T-helper 1 cell treated with Interleukin-12 subunit alpha and Interleukin-12 subunit beta and Interleukin-4 antibody, amounts not matched to agents 30 μg/mL and 1 μg/mL, for 36 hours (primary cell): ENCODE measurements at regions not wholly inside any gene's neighbourhood (a gene's known extent, or its start where the extent isn't known, plus 50 kb on each side); places are given as distances from the start of the nearest gene placed in this dataset.

Experiments used
- H3K27ac Mint-ChIP-seq: one replicate; pipeline ENCODE4 v1.8.0; 2021; ENCODE audit warnings: mild to moderate bottlenecking, mixed read lengths
- H3K27me3 Mint-ChIP-seq: one replicate; pipeline ENCODE4 v1.8.0; 2021; ENCODE audit warnings: low read depth, mixed read lengths
- H3K36me3 Mint-ChIP-seq: one replicate; pipeline ENCODE4 v1.8.0; 2021; ENCODE audit warnings: low read depth, mixed read lengths
- H3K4me1 Mint-ChIP-seq: one replicate; pipeline ENCODE4 v1.8.0; 2021; ENCODE audit warnings: low read depth, mixed read lengths
- H3K4me3 Mint-ChIP-seq: one replicate; pipeline ENCODE4 v1.8.0; 2021; ENCODE audit warnings: mild to moderate bottlenecking, moderate library complexity, mixed read lengths
- H3K9me3 Mint-ChIP-seq: one replicate; pipeline ENCODE4 v1.8.0; 2021; ENCODE audit warnings: mixed read lengths

DNA sequence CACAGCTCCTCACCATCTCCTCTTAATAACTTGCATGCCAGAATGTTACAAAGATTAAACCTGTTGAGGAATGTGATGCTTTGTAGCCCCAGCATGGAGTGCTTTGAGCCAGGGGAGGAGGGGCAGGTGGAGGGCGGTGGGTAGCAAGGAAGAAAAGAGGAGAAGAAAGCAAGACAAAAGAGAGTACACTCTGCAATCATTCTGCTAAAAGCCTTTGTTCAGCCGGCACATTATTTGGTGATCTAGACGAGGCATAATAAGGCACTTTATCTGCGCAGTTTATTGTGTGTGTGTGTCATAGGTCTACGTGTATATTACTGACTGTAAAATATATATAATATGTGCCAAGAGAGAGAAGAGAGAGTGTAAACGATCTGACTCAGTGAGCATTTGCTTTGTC, 139.1 kb downstream of the SOX9 start:
- no peaks in the 10 kb centered on the region for H3K27me3 Mint-ChIP-seq
- no peak overlapping the region for H3K4me3 Mint-ChIP-seq
- no peak overlapping the region for H3K27ac Mint-ChIP-seq
- no peaks in the 10 kb centered on the region for H3K36me3 Mint-ChIP-seq
- no peaks in the 10 kb centered on the region for H3K4me1 Mint-ChIP-seq
- no peaks in the 10 kb centered on the region for H3K9me3 Mint-ChIP-seq

DNA sequence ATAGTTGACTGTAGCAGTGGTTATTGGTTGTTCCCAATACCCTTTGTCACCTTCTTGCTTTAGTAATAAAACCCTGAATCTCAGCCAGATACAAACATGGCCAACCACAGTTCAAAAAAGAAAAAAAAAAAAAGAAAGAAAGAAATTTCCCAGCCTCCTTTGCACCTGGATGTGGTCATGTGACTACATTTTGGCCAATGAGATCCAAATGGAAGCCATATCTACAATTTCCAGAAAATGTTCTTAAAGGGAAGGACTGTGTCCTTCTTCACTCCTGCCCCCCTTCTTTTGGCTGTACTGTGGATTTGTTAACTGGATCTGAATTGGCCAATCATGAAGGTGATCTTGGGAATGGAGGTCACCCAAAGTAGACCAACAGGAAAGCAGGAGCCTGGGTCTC, 141.9 kb downstream of the SOX9 start:
- Mint-ChIP-seq H3K36me3 (no peaks in the 10 kb centered on the region), H3K27ac (no peak overlapping the region), H3K9me3 (peaks cover 5% of the 10 kb centered on the region), H3K4me1 (no peaks in the 10 kb centered on the region), H3K27me3 (no peaks in the 10 kb centered on the region), H3K4me3 (no peak overlapping the region)

DNA sequence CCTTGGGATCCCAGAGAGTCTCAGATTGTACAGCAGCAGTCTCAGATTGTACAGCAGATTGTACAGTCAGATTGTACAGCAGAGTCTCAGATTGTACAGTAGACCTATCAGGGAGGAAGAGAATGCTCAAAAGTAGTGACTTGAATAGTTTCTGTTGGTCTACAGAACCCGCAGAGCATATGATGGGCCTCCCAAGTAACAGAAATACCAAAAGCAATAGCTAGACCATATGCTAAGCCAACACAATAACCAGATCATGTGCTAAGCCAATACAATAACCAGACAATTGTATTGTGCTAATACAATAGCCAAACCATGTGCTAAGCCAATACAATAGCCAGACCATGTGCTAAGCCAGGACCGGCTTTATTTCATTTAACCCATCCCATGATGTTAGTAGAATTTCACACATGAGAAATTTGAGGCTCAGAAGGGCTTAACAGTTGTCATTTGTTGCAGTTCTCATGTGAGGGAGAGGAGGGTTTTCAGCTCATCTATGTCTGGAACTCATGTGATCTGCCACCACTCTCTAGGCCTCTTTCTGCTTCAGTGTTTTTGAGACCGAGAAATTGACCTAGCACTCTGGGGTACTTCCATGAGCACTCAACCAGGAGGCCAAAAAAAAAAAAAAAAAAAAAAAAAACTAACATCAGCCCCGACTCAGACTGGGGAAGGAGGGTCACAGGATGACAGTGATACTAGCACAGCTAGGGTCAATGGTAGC, 144.0 kb downstream of the SOX9 start:
- Mint-ChIP-seq H3K9me3 (peaks cover 5% of the 10 kb centered on the region), H3K4me3 (no peak overlapping the region), H3K4me1 (no peaks in the 10 kb centered on the region), H3K27ac (no peak overlapping the region), H3K27me3 (no peaks in the 10 kb centered on the region), H3K36me3 (no peaks in the 10 kb centered on the region)

DNA sequence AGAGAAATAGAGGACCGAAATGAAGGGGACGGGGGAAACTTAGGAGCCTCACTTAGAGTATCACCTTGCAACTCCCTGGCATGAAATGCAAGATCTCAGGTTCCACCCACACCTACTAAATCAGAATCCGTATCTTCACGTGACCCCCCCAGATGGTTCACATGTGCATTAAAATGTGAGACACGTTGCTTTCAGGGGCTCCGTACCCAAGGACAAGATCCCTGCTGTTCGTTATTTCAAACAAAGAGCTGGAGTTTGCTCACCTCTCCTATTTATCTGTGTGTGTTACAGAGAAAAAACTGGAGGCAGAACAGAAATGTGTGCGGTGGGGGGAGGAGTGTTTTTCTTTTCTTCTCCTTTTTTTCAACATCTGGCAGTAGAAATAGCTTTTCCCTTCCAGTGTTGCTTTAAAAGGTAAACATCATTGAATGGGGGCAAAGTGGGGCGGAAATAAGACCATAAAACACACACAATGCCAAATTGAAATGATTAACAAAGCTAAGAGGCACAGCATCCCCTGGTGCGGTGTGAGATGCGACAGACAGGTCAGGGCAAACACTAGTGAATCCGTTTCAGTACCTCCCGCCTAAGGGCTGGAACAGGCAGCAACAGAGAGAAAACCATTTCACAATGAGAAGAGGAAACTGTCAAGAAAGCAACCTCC, 145.4 kb downstream of the SOX9 start:
- Mint-ChIP-seq H3K27me3 (no peaks in the 10 kb centered on the region), H3K36me3 (no peaks in the 10 kb centered on the region), H3K9me3 (peaks cover 5% of the 10 kb centered on the region), H3K4me1 (no peaks in the 10 kb centered on the region), H3K27ac (no peak overlapping the region), H3K4me3 (no peak overlapping the region)

DNA sequence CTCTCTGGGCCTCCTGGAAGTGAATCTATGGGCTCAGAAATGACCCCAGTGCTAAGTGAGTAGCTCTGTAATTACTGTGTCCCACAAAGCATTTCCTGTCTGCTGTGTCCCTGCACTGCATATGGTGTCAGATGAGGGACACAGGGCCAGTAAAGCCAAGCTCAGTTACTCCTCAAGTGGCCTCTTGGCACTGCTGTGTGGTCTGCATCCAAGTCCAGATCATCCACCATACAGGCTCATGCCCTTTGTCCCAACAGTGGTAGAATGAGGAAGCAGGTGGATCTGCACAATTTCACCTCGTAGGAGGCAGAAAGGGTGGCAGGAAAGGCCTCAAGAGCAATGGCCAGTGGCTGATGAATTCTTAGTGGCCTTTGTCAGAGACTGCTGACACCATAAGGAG, 146.8 kb downstream of the SOX9 start:
- Mint-ChIP-seq H3K4me3 (no peak overlapping the region), H3K9me3 (peaks cover 5% of the 10 kb centered on the region), H3K4me1 (no peaks in the 10 kb centered on the region), H3K36me3 (no peaks in the 10 kb centered on the region), H3K27me3 (no peaks in the 10 kb centered on the region), H3K27ac (no peak overlapping the region)

DNA sequence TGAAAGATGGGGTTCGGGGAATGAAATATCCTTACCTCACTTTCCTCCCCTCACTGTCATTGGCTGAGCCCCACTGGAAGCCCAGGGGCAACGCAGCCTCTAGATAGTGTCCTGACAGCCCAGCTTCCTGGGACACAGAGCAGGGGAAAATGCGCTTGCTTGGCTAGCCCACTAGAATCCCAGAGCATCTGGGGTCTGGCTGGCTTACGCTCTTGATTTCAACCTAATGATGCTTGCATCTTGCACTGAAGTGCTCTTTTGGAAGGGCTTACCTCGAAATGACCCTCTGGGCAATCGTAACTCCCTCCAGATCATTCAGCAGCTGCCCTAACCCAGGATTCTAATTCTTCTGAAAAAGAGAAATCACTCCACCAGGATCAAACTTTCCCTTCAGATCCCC, 147.6 kb downstream of the SOX9 start:
- Mint-ChIP-seq H3K27ac (no peak overlapping the region), H3K4me3 (no peak overlapping the region), H3K36me3 (no peaks in the 10 kb centered on the region), H3K4me1 (no peaks in the 10 kb centered on the region), H3K9me3 (peaks cover 5% of the 10 kb centered on the region), H3K27me3 (no peaks in the 10 kb centered on the region)

DNA sequence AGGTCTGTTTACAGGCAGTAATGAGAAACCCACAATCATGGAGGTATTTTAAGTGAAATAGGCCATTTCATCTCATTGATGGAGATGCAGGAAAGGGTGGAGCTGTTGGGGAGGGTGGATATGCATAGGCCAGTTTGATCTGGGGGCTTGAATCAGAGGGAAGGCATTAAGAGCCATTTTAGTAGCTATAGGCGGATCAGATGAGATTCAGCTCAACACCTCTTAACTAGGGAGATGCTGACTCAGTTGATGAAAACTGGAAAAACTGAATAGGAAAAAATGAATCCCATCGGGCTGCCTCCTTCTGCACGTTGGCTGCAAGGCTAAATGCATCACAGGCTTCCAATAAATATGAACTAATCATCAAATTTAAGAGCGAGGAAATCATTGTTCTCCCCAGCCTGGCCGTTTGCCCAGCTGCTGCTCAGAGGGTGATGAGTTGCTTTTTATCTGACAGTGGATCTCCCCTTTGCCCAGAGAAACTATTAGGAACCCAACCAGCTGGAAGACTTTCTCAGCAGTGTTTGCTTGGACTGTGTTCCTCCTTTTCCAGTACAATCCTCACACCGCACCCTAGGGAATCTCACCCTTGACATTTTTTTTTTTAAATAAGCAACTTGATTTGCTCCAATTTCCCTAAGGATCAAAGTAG, 149.6 kb downstream of the SOX9 start:
- Mint-ChIP-seq H3K4me1 (no peaks in the 10 kb centered on the region), H3K9me3 (peaks cover 2% of the 10 kb centered on the region), H3K27me3 (no peaks in the 10 kb centered on the region), H3K27ac (no peak overlapping the region), H3K4me3 (no peak overlapping the region), H3K36me3 (no peaks in the 10 kb centered on the region)

DNA sequence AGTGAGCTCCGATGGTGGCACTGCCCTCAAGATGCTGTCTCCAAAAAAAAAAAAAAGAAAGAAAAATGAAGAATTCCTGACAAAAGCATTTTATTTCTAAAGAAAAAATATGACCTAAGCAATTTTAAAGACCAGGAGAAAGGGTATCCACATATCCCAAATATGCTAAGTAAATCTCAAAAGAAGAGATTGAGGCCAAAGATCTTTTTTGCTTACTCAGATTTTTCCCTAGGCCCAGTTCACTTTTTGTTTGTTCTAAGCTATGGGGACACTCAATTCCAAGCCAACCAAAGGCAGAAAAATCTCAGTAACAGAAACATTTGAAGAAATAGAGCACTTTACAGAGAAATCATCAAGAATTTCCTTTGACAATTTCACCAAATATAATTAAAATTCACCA, 150.8 kb downstream of the SOX9 start:
- no peaks in the 10 kb centered on the region for H3K36me3 Mint-ChIP-seq
- H3K27me3 Mint-ChIP-seq = no peaks in the 10 kb centered on the region
- no peak overlapping the region for H3K4me3 Mint-ChIP-seq
- H3K4me1 Mint-ChIP-seq = no peaks in the 10 kb centered on the region
- H3K9me3 Mint-ChIP-seq = peaks cover 4% of the 10 kb centered on the region
- H3K27ac Mint-ChIP-seq = no peak overlapping the region

DNA sequence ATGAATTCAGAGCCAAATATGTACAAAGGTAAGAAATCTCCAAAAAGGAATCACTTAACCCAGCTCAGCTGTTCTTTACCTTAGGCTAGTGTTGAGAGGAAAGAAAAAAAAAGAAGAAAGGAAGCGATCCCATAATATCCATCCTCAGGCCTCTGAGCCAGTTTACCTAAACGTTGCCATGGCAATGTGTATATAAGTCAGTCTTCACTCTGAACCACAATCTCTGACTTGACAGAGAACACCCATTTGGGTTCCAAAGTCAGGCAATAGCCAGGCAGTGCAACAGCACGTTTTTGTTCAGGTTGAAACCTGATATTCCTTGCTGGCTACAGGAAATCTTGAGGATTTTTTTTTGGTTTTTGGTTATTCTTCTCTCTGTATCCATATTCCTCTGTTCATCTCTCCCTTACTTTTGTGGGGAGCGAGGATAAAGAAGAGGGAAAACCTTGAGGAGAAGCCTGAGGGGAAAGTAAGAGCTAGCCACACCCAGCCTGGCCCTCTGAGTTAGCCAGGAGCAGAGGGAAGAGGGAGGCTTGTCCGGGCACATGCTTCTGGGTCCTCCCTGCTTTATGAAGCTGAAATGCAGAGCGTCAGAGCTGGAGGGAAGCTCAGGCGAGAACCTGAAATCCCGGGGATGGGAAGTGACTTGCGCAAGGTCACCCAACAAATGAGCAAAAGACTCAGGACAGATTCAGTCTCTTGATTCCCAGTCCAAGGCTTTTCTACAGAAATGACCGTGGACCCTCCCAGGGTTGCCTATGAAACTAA, 152.7 kb downstream of the SOX9 start:
- H3K9me3 Mint-ChIP-seq = peaks cover 4% of the 10 kb centered on the region
- H3K4me1 Mint-ChIP-seq = no peaks in the 10 kb centered on the region

DNA sequence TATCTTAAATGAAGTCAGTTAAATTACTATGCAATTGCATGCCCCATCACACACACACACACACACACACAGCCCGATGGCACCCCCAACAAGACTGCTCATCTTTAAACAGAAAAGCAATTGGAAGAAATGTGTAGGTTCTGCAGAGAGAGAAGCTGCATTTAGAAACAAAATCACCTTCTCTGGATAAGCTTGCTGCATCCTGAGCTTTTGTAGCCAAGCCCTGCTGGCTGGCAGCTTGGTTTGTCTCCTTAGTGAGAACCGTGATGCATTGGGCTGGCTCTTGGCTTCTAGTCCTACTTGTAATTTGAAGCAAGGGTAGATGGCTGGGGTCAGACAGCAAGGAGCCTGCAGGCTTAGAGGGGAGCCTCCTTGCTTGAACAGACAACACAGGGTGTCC, 153.8 kb downstream of the SOX9 start:
- no peak overlapping the region for H3K4me3 Mint-ChIP-seq
- no peak overlapping the region for H3K27ac Mint-ChIP-seq
- H3K9me3 Mint-ChIP-seq = peaks cover 7% of the 10 kb centered on the region
- no peaks in the 10 kb centered on the region for H3K27me3 Mint-ChIP-seq
- H3K36me3 Mint-ChIP-seq = no peaks in the 10 kb centered on the region
- no peaks in the 10 kb centered on the region for H3K4me1 Mint-ChIP-seq

More for the DNA sequence above, 152.7 kb downstream of the SOX9 start:
- no peaks in the 10 kb centered on the region for H3K27me3 Mint-ChIP-seq
- H3K4me3 Mint-ChIP-seq = no peak overlapping the region
- H3K36me3 Mint-ChIP-seq = no peaks in the 10 kb centered on the region
- H3K27ac Mint-ChIP-seq = no peak overlapping the region

DNA sequence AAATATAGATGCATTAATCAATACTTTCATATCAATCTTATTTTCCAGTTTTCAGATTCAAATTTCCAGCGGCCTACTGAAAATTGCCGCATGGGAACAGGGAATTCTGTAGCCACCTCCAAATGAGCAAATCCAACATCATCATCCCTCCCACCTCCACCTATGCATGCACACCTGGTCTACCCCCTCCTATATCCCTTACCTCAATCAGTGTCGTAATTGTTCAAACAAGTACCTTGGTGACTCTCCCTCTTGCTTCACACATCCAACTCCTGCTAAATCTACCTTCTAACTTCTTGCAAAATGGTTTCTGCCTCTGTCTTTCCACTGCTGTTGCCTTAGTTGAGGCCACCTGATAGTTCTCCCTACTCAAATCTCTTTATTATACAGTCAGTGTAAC, 160.1 kb downstream of the SOX9 start:
- Mint-ChIP-seq H3K4me1 (no peaks in the 10 kb centered on the region), H3K4me3 (no peak overlapping the region), H3K27ac (no peak overlapping the region), H3K27me3 (no peaks in the 10 kb centered on the region), H3K9me3 (peaks cover 11% of the 10 kb centered on the region), H3K36me3 (no peaks in the 10 kb centered on the region)

DNA sequence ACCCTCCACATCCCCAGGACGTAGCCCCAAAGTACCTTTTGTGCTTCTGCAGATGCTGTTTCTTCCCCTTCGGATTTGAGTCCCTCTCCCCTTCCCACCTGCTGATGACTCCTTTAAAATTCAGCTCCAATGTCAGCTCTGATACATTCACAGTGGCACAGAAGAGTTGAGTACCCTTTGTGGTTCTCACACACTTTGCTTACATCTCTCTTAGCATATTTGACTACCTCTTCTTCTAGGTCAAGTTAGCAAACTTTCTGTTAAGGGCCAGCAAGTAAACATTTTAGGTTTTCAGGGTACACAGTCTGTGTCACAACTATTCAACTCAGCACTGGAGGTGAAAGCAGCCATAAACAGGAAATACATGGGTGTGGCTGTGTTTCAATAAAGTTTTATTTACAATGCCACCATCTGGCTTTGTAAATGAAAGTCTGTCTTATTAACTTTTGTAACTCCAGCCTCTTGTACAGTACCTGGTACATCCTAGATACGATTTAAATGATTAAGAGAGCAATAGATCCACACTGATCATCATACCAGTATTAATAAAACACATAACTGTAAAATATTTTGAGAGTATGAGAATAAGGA, 161.7 kb downstream of the SOX9 start:
- Mint-ChIP-seq H3K4me3 (no peak overlapping the region), H3K27ac (no peak overlapping the region)

DNA sequence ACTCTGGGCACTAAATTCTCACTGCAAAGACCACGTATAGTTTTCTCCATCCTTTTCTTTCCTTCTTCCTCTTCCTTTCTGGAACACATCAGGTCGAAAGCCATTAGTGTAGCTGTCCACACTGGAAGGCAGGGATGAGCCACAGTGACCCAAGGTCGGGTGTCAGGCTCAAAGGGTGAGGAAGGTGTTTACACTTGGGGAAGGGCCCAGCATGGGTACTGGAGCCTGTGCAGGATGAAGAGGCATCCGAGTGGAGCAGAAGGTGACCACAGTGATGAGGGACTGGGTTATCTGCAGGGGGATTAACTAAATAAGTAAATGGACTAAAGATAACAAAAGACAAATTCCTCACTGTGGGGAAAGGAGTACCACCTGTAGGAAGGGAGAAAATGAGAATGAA, 164.0 kb downstream of the SOX9 start:
- Mint-ChIP-seq H3K9me3 (peaks cover 2% of the 10 kb centered on the region), H3K36me3 (no peaks in the 10 kb centered on the region), H3K4me1 (no peaks in the 10 kb centered on the region), H3K27me3 (no peaks in the 10 kb centered on the region), H3K4me3 (no peak overlapping the region), H3K27ac (no peak overlapping the region)

More for the DNA sequence above, 161.7 kb downstream of the SOX9 start:
- Mint-ChIP-seq H3K27me3 (no peaks in the 10 kb centered on the region), H3K4me1 (no peaks in the 10 kb centered on the region), H3K9me3 (peaks cover 7% of the 10 kb centered on the region), H3K36me3 (no peaks in the 10 kb centered on the region)

DNA sequence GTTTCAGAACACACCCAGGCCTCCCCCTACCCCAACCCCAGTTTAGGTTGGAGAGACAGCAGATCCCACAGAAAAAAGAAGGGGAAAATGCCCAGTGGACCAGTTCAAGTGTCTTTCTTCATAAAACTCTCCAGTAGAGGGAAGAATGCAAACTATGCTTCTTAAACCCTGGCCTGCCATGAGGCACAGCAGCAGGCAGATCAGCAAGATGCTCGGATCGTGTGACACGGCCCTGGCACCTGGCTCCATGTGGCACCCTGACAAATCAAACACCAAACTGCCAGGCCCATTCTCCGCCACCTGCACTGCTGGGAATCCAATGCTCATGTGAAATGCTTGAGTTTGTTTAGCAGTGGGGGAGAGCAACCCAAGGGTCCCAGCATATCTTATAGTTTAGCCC, 166.8 kb downstream of the SOX9 start:
- H3K4me3 Mint-ChIP-seq = no peak overlapping the region
- H3K36me3 Mint-ChIP-seq = no peaks in the 10 kb centered on the region
- no peak overlapping the region for H3K27ac Mint-ChIP-seq
- no peaks in the 10 kb centered on the region for H3K27me3 Mint-ChIP-seq
- H3K9me3 Mint-ChIP-seq = no peaks in the 10 kb centered on the region
- no peaks in the 10 kb centered on the region for H3K4me1 Mint-ChIP-seq
